NCI-H446 treated with DMSO at 0.1 percent for 48 hours (cell line): ENCODE measurements at regions not wholly inside any gene's neighbourhood (a gene's known extent, or its start where the extent isn't known, plus 50 kb on each side); places are given as distances from the start of the nearest gene placed in this dataset.
"Not testable (repeated sequence)": the region's sequence is repeated elsewhere in the genome, so short reads cannot be mapped to it uniquely, and the experiment has no call there.

Experiments used
- DNase-seq: peaks from one replicate; lab custom pipeline; 2025; lab: John Stamatoyannopoulos, UW

DNA sequence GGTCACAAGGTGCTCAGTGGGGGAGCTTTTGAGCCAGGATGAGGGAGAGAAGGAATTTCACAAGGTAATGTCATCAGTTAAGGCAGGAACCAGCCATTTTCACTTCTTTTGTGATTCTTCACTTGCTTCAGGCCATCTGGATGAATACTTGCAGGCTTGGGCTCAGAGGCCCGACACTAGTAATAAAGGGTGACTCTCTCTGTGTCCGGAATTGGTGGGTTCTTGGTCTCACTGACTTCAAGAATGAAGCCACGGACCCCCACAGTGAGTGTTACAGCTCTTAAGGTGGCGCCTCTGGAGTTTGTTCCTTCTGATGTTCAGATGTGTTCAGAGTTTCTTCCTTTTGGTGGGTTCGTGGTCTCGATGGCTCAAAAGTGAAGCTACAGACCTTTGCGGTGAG lies 131.8 kb upstream of the RXFP2 start:
- DNase-seq = not testable (repeated sequence)

- not testable (repeated sequence) for DNase-seq
Measured at GRCh38 chr13:31608780-31609179, 130.5 kb upstream of the RXFP2 start.

GRCh38 chr13:31610270-31610998 lies 128.9 kb upstream of the RXFP2 start:
- DNase-seq = no peak

GRCh38 chr13:31611214-31611613 lies 128.1 kb upstream of the RXFP2 start:
- no peak for DNase-seq

- DNase-seq = no peak
Measured at GRCh38 chr13:31614073-31614472, 125.3 kb upstream of the RXFP2 start.

DNA sequence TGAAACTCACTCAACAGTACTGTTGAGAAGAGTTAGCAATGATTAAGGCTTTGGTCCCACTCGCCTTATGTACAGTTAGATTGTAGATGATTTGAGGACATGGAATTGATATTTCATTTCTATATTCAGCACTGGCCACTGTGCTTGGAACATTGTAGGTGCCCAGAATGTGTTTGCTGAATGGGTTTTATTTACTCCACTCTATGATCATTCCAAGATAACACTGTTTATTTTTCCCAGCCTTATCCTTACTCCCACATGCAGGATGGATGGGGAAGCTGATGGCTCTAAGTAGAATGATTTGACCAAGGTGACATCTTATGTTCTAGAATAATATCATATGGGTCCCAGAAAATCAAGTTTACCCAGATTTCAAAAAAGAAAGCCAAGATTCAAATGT lies 124.6 kb upstream of the RXFP2 start:
- no peak for DNase-seq

GRCh38 chr13:31625115-31625514 lies 114.2 kb upstream of the RXFP2 start:
- DNase-seq = no peak

DNA sequence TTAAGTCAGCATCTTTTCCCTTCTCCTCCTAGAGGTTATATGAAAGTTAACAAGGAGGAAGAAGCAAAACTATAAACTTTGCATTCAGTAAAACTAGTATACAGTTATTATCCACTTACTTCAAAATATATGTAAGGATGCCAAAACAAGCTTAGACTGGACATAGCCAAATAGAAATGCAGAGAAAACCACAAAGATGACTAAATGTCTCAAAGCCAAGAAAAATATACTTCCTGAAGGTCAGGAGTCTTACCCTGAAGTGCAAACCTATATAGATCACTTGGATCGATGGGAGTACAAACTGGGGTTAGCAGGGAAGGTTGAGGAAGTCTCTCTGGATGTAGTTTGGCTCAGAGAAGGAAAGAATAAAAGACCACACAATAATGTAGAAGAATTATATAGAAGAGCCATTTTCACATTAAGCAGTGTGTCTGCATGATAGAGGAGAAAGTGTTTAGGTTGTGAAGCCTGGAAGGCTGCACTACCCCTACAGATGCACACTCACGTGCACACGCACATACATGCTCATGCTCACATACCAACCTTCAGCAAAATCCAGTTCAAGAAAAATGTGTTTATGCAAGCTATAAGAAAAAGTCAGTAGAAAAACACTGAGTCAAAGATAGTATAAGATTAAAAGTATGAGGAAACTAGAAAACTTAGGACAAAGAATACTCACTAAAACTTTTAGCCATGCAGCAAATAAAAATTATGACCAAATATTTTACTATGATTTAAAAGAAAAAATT lies 112.1 kb upstream of the RXFP2 start:
- no peak for DNase-seq

GRCh38 chr13:31629085-31629780 lies 110.1 kb upstream of the RXFP2 start:
- DNase-seq = no peak

- DNase-seq = no peak
Measured at GRCh38 chr13:31631071-31631470, 108.3 kb upstream of the RXFP2 start.

- no peak for DNase-seq
Measured at GRCh38 chr13:31631746-31632145, 107.6 kb upstream of the RXFP2 start.

- DNase-seq = no peak
Measured at GRCh38 chr13:31638577-31638976, 100.7 kb upstream of the RXFP2 start.

- DNase-seq = no peak
Measured at GRCh38 chr13:31639443-31640163, 99.7 kb upstream of the RXFP2 start.

DNA sequence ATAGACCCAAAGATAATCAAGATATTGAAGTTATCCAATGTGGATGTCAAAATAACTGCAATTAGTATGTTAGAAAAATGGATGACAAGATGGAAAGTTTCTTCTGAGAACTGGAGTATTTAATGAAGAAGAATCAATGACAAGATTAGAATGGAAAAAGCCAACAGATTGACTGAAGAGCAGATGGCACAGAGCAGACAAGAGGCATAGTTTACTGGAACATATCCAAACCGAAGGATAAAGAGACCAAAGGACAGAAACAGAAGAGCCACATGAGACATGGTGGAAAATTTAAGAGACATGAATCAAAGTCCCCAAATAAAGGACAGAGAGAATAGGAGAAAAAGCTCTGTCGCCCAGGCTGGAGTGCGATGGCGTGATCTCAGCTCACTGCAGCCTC lies 89.6 kb upstream of the RXFP2 start:
- peak; percentile 6 for DNase-seq

GRCh38 chr13:31653730-31654129 lies 85.6 kb upstream of the RXFP2 start:
- DNase-seq = no peak

DNA sequence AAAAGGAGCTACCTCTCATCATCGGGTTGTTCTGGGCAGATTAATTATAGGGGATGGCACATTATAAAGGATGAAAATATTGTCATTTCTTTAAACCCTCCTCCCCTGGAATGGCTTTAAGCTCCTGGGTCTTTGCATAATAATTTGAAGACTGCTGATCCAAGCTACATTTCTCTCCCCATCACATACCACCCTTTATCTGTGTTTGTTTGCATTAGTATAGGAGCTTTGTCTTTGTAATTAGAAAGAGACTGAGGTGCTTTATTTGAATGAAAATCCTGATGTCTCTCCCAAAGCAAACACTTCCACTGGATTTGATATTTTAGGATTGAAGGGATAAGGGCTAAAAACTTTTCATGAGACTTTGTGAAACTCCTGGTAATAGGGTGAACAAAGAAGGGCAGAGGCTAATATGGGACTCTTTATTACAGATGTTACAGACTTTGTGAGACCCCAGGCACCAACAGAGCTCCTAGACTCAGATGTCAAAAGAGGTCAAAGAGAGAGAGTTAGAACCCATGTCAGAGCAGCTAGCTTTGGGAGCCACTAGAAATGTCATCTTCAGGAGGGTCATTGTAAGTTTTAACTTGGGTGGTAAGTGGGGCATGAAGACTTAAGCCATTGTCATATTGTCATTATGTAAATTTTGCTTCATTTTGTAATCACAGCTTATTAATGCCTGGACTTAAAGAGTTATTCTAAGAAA lies 75.3 kb upstream of the RXFP2 start:
- DNase-seq = no peak

- DNase-seq = no peak
Measured at GRCh38 chr13:31670831-31671617, 68.3 kb upstream of the RXFP2 start.

- no peak for DNase-seq
Measured at GRCh38 chr13:31674051-31674450, 65.3 kb upstream of the RXFP2 start.

DNA sequence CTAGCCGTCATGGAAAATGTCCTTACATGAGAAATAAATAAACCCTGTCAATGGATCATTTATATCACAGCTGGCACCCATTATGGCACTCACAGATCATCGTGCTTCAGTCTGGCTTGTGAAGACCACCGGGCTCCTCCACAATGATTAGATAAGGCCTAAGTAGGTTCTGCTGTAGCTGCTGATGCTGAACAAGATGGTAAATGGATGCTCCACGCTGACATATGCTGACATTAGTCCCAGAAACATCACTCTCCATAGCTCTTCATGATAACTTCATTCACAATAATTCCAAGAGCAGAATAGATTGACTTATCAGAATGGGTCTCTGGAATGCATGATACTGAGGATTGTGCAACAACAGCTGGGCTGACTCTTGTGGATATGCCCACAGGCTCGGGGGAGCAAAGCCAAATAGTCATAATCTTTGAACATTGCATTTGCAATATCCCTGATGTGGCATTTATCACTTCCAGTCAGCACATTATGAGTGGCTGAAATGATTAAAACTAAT lies 63.8 kb upstream of the RXFP2 start:
- DNase-seq = no peak

GRCh38 chr13:31681133-31681532 lies 58.2 kb upstream of the RXFP2 start:
- no peak for DNase-seq

DNA sequence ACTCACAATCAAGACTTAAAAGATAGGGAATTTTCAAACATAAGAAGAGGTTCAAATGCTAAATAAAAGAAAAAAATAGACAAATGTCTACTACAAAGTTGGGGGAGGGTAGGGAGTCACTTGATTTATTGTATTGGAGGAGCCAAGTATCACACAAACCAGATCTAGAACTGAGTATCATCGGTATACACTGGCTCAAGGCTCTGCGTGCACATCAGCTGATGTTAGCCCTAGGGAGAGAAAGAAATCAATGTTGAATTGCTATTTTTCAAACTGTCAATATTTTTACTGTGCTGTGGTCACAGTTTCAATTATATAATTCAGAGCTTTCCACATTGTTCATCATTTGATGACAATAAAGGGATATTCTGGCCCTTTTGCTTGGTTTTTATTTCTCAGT lies 54.9 kb upstream of the RXFP2 start:
- no peak for DNase-seq
